ENCODE measurements at regions not wholly inside any gene's neighbourhood (a gene's known extent, or its start where the extent isn't known, plus 50 kb on each side); places are given as distances from the start of the nearest gene placed in this dataset.

DNA sequence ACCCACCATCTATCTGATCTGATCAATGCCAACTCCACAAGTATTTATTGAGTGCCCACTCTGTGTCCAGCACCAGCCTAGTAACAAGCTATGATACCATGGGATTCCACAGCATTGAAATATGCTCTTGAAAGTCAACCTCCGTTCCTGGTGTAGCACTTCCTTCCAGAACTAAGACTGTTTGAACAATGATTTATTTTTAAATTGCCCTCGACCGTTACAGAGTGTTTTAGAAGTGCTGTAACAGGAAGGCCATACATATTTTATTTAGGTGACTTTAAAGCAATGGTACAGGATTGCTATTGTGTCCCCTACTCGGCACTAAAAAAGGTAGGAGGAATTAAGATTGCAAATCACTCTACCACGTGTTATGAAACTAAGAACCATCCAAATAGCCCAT is 225.6 kb downstream of the TEX36 start:
- DNase-seq (ENCODE audit: low read depth in 2 of 3, low spot score in 2 of 3), result no peak

DNA sequence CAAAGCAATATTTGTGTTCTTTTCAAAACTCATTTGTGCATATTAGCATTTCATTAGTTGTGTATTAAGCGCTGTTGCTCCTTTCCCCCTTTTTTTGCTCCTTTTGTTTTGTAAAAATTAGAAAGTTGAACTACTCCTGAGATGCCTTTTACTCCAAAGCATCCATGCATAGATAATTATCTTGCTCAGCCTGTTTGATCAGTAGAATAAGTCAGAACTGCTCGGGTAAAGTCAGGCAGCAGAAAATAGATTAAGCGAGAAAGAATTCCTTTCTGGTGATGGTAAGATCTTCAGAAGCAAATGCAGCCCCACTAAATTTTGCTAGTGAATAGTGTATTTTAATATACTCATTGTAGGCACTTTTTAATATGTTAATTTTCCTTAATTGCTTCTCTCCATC is 227.1 kb downstream of the TEX36 start:
- DNase-seq (ENCODE audit: low read depth in 2 of 3, low spot score in 2 of 3), result no peak

DNA sequence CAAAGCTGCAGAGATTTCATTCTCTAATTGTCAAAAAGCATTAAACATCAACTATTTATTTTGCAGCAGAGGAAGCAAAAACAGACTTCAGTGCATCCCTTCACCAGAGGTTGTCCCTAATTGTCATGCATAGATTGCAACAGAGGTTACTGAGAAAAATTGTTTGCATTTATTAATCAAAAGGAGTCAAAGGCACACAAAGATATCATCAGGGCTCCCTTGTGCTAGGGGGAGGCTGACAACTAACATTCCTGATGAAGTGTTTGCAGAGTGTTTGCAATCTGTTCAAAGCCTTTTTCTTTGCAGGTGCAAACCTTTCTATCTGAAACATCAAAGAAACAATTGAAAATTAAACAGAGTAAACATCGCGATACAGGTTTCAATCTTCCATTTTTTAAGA is 227.5 kb downstream of the TEX36 start:
- no peak for DNase-seq (ENCODE audit: low read depth in 2 of 3, low spot score in 2 of 3)

DNA sequence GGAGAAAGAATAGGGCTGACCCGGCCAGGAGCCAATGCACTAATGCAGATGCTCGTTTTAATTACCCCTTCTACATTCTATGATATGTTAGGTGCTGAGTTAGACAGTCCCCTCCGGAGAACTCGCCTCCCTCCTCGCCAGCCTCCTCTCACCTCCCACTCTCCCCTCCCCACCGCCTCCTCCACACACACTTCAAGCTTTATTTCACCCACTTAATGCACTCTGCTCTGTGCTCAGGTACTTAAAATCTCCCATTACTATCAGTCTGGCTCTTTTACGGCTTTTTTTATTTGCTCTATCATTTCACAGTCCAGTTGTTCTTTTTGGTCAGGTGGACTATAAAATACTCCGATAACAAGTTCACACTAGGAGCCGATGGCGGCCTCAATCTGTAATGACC is 231.6 kb downstream of the TEX36 start:
- no peak for DNase-seq (ENCODE audit: low read depth in 2 of 3, low spot score in 2 of 3)

DNA sequence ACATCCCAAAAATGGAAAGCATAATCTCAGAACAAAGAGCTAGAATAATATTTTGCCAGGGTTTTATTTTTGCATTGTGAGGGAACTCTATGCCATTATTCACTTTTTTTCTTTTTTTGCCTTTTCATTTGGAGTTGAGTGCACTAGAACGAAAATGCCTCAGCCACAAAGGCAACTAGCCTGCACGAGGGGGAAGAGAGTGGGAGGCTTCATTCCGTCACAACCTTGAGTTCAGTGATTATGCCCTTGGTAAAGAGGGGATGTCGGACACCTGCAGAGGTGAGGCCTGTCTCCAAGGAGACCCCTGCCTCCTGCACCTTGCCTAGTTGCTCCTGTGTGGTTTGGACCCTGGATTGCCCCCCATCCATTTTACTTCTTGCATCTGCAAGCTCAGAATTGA is 232.7 kb downstream of the TEX36 start:
- no peak for DNase-seq (ENCODE audit: low read depth in 2 of 3, low spot score in 2 of 3)

DNA sequence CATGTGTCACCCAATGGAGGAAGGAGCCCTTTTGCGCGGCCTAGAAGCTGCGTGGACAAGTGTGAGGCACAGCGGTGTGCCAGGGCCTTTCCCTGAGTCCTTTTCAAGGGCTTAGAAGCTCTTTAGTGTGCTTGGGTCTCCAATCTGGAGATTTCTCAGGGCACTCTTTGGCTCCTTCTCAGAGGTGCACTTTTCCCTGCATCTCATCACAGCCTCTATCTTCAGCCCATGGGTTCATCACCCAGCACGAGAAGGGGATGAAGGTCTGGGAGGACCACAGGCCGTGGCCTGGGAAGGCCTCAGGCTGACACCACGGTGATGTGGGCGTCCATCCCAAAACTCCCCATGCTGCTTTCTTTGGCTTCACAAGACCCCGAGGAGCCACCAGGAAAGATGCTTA is 233.4 kb downstream of the TEX36 start:
- no peak for DNase-seq (ENCODE audit: low read depth in 2 of 3, low spot score in 2 of 3)

DNA sequence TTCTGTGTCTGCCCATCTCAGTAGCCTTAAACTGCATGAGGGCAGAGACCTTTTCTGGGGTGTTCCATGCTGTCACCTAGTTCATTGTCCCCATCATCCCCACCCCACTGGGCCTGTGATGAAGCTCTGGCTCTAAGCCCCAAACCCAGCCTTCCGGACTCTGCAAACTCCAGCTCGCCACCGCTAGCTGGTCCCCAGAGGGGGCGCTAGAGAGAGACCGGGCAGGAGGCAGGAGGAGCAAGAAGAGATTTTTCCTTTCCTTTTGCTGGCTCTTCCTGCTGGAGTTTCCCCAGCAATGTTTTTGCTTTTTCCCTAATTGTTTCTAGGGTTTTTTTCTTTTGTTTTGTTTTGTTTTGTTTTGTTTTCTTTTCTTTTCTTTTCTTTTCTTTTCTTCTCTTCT is 234.4 kb downstream of the TEX36 start:
- no peak for DNase-seq (ENCODE audit: low read depth in 2 of 3, low spot score in 2 of 3)

DNA sequence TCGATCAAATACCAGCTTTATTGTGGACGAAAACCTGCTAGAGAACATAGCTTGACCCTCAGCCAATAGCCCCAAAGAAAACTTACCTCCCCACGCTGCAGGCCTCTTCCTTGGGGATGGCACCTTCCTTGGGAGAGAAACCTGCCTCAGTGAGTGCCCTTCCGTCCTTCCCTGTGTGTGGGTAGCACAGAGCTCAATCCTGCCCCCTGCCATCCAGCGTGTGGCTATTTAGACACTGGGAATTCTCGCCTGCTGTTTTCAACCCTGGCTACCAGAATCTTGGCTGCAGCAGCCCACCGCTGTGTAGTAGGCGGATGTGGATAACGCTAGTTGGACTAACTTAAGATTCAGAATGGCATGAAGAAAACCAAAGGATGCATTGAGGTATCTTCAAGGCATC is 238.2 kb downstream of the TEX36 start:
- DNase-seq (ENCODE audit: low read depth in 2 of 3, low spot score in 2 of 3), result no peak

DNA sequence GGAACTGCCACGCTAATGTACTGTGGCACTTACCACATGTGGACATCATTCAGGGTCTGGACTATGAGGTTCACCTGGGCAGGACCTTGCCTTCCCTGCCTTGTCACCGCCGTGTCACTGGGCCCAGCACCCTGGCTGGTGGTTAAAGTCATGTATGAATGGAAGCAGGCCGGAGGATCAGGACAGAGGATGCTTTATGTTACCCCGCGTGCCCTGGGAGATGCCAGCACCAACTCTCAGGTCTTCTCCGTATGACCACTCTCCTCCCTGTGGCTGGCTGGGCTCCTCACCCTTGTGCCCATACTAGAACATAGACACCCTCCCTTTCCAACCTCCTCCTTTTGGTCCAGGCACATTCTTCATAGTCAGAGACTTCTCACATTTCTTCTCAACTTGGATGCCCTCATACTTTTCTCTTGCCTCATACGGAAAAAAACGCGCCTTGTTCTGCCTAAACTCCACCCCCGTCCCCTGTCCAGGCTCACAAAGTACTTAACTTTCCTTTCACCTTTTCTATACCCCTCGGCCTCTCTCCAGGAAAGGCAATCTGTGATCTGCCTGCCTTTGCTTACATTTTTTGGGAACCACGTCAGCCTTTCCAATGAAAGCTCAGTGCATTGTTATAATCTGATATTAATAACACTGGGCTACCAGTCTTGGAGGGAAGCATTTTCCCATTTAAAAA is 240.0 kb downstream of the TEX36 start:
- no peak for DNase-seq (ENCODE audit: low read depth in 2 of 3, low spot score in 2 of 3)

DNA sequence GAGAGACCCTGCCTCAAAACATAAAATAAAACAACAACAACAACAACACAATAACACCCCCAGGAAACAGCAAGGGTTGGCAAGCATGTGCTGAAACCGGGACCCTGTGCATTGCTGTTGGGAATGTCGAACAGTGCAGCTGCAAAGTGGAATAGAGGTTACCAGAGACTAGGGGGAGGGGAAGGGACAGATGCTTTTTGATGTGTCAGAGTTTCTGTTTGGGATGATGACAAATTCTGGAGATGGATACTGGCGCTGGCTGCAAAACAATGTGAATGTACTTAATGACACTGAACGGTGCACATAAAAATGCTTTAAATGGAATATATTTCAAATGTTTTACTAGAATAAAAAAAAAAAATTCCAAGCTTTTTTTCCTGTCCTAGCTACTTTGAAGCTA is 241.8 kb downstream of the TEX36 start:
- no peak for DNase-seq (ENCODE audit: low read depth in 2 of 3, low spot score in 2 of 3)

DNA sequence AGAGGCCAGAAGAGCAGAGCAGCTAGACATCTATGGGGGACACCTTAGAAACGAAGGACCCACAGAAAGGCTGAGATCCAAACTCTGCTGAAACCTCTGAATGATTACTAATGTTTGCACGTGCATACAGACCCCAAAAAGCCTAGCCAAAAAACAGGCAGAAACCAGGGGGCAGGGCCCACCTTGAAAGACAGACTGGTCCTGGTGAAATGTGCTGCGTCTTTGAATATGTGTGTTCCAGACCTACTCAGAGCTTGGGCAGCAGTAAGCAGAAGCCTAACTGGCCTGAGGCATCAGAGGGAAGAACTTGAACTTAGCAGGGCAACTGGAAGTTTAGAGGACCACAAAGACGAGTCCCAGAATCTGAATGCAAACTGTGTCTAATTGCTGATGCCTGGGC is 251.8 kb downstream of the TEX36 start:
- DNase-seq (ENCODE audit: low read depth in 2 of 3, low spot score in 2 of 3), result no peak

DNA sequence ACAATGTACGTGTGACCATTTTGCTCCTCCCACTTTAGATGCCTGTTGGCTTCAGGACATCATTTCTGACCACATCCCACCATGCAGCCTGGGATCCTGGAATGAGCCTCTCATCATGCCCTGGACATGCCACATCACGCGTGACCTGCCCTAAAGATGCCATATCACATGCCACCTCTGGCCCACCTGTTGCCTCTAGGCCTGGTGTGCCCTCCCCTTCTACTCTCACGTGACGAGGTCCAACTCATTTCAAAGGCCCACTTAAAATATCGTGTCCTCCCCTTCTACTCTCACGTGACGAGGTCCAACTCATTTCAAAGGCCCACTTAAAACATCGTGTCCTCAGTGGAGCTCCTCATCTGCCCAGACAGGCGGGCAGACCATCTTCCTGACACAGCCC is 254.9 kb downstream of the TEX36 start:
- no peak for DNase-seq (ENCODE audit: low read depth in 2 of 3, low spot score in 2 of 3)

DNA sequence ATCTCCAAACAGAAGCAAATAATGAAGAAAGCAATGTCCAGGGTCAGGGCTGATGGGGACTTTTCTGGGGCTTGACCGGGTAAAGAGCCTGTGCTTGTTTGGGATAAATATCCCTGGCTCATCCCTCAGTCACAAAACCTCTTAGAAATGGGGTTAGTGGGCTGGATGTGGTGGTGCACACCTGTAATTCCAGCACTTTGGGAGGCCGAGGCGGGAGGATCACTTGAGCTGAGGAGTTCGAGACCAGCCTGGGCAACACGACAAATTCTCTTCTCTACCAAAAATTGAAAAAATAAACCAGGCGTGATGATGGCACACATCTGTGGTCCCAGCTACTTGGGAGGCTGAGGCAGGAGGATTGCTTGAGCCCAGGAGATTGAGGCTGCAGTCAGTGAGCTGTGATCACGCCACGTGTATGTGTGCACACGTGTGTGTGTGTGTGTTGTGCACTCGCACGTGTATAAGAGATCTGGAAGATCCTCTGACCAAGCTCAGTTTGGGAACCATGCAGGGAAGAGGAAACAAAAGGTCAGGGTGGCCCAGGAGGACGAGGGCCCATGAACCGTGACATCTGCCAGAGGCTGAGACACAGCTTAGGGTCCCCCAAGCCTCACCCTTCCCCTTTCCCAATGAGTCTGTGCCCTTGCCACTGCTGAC is 258.6 kb downstream of the TEX36 start:
- no peak for DNase-seq (ENCODE audit: low read depth in 2 of 3, low spot score in 2 of 3)

DNA sequence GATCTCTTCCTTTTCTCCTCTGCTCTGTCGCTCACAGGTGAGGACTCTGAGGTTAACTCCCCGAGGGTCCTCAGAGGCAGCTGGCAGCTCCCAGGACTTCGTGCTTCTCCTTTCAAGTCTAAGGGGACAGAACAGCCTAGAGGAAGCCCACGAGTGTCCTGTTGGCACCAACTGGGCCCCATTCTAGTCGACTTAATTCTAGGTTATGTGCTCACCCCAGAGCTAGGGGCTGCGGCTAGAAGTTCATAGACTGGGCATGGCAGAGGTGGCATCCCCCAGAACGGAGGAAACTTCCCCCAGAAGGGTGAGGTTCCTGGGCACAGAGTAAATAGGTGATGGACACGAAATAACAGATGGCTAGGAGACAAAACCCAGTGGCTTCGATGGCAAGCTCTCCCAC is 259.4 kb downstream of the TEX36 start:
- no peak for DNase-seq (ENCODE audit: low read depth in 2 of 3, low spot score in 2 of 3)

DNA sequence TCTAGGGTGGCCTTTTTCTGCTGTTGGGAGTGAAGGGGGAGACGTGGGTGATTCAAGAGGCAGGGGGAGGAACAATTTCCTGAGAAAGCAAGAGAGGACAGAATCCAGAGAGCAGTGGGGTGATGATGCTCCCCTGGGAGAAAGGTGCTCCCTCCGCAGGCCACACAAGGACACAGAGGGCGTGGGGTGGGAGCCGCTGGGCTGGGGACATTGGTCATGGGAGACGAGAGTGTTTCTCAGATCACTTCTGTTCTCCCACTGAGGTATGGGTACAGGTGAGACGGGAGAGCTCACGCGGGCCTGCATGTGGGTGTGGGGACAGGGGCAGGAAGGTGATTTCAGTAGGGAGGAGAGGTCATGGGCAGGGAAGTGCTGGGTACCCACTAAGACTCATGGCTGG is 259.5 kb upstream of the CTBP2 start:
- DNase-seq (ENCODE audit: low read depth in 2 of 3, low spot score in 2 of 3), result no peak

DNA sequence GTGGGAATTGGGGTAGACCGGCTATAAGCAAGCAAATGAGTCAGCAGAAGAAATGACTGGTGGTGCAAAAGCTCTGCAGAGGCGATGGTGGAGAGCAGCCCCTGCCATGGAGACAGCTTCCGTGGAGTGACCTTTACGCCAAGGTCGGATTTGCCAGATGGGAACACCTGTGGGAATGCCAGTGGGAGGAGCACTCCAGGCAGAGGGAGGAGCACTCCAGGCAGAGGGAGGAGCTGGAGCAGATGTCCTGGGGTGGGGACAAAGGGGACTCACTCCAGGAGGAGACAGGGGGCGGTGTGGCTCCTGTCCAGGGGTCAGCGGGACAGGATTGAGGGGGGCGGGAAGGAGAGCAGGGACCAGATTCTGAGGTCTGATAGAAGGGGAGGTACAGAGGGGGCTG is 258.8 kb upstream of the CTBP2 start:
- no peak for DNase-seq (ENCODE audit: low read depth in 2 of 3, low spot score in 2 of 3)

DNA sequence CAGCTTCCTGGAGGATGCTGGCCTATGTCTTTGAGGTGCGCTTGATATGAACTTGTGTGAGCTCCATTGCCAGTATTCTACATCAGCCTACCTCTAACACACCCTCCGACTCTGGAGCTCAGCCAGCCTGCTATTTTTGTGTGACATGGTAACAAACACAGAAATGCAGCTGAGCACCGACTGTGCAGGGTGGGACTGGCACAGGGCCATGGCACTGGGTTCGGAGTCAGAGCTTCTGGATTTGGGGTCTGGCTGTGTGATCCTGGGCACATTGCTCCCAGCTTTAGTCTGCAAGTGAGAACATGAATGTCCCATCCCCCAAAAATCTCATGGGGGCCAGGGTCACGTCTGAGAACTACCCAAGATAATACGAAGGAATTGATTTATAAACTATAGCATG is 257.2 kb upstream of the CTBP2 start:
- DNase-seq (ENCODE audit: low read depth in 2 of 3, low spot score in 2 of 3), result no peak

DNA sequence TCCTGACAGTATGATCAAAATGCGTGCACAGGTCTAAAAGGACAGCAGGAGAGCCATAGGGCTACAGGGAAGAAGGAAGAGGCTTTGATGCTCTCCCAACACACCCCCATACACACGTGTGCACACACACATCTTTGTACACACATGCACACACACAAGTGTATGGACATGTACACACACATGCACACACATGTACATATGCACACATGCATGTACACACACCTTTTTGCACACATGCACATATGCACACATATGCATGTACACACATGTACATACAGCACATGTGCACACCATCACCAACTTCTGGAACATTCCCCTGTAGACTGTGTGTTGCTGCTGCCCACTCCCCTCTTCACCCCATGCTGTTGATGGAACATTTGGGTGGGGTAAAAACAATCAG is 255.6 kb upstream of the CTBP2 start:
- no peak for DNase-seq (ENCODE audit: low read depth in 2 of 3, low spot score in 2 of 3)

DNA sequence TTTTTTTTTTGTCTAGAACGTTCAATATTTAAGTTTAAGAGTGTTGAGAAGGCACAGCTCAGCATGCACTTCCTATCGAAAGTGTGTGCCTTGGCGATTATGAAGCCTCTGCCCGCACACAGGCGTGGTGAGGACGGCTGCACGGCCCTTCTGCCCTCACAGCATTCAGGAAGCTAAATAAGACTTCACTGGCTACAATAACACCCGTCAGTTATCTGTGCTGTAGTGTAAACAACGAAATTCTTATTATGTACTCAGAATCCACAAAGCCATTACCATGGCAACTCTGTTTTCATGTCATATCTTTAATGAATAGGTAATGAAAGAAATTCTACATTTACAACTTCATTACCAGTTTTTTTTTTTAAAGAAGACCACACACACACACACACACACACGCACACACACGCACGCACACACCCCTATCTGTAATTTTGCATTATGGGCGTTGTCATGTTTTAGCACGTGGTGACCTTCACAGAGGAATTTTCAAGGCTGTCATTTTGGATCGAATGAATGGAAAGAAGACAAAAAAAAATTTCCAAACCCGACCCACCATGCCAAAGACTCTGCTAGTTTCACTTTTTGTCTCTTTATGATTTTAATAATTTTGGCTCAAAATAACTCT is 254.8 kb upstream of the CTBP2 start:
- DNase-seq (ENCODE audit: low read depth in 2 of 3, low spot score in 2 of 3), result no peak

DNA sequence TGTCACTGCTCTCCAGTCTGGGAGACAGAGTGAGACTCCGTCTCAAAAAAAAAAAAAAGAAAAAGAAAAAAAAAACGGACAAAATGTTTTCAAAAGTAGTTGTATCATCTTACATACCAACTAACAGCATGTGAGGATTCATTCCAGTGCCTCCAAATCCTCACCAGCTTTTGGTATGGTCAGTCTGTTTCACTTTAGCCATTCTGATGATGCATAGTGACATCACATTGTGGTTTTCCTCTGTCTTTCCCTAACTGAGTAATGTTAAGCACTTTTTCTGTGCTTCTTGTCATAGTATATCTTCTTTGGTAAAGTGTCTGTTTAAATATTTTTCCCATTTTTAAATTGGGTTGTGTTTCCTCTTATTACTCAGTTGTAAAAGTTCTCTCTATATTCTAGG is 251.4 kb upstream of the CTBP2 start:
- no peak for DNase-seq (ENCODE audit: low read depth in 2 of 3, low spot score in 2 of 3)

DNA sequence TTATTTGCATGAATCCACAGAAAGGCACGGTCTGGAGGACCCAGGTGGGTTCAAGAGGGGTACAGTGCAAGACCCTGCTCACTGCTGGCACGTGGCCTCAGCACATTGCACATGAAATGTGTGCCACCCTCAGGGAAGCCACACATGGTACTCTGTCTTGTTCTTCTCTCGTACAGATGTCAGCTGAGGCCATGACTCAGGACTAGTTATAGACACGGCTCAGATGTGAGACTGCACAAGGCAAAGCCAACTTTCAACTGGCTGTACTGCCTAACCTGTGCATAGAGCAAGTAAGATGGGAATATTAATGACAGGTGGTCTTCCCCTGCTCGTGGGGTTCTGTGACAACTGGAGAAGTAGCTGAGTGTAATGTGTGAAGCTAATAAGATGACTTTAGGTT is 249.4 kb upstream of the CTBP2 start:
- no peak for DNase-seq (ENCODE audit: low read depth in 2 of 3, low spot score in 2 of 3)

DNA sequence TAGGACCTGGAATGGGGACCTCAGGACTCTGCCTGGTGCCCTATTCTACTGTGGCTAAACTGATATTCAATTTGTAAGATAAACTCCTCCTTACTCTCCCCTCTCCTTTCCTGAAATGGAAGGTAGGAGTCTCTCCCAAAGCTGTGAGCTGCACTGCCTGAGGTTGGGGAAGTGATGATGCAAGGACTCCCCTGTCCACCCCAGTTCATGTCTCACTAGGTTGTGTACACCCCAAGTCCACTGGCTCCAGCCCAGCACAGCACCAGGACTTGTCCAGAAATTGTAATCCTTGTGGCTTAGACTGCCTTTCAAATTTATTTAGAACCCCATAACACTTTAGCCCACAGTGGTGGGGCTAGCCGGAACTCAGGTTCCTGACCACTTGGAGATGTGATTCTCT is 247.2 kb upstream of the CTBP2 start:
- no peak for DNase-seq (ENCODE audit: low read depth in 2 of 3, low spot score in 2 of 3)

DNA sequence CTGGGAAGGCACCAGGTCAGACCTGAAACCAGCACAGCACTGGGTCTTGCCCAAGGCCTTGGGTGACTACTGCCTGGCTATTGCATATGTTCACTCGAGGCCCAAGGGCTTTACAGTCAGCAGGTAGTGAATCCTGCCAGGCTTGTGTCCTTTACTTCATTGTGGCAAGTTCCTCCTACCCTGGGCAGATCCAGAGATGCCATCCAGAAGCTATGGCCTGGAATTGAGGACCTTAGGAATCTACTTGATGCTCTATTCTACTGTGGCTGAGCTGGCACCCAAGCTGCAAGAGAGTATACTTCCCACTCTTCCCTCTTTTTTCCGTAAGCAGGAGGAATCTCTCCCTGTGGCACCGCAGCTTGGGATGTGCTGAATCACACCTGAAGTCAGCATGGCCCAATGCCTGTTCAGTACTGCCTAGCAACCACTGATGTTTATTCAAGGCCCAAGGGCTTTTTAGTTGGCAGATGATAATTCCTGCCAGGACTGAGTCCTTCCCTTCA is 246.7 kb upstream of the CTBP2 start:
- DNase-seq (ENCODE audit: low read depth in 2 of 3, low spot score in 2 of 3), result no peak
